WI38 (cell line): ENCODE measurements at regions not wholly inside any gene's neighbourhood (a gene's known extent, or its start where the extent isn't known, plus 50 kb on each side); places are given as distances from the start of the nearest gene placed in this dataset.

Experiments
- H3K4me3 ChIP-seq: 2 replicates; pipeline ENCODE4 v1.5.1; 2011; ENCODE audit warnings: low read depth, mild to moderate bottlenecking, control low read depth, low read length
- CTCF ChIP-seq: IDR thresholded peaks from 2 replicates; pipeline ENCODE4 v1.5.1; 2012; ENCODE audit warnings: low read depth, mild to moderate bottlenecking, control low read depth, low read length

GRCh38 chr1:83573776-83574175, 425.2 kb downstream of the TTLL7 start:
- no peak overlapping the region for H3K4me3 ChIP-seq
- no peak for TF ChIP-seq CTCF

GRCh38 chr1:83571536-83571935, 427.4 kb downstream of the TTLL7 start:
- TF ChIP-seq CTCF: no peak
- no peak overlapping the region for H3K4me3 ChIP-seq

- no peak for TF ChIP-seq CTCF
- no peak overlapping the region for H3K4me3 ChIP-seq
These were observed 437.6 kb downstream of the TTLL7 start for GRCh38 chr1:83561346-83561745.

GRCh38 chr1:83559129-83559840, 439.6 kb downstream of the TTLL7 start:
- no peak for TF ChIP-seq CTCF
- H3K4me3 ChIP-seq: no peak overlapping the region

GRCh38 chr1:83555871-83556270, 443.1 kb downstream of the TTLL7 start:
- H3K4me3 ChIP-seq: no peak overlapping the region
- TF ChIP-seq CTCF: no peak

- no peak overlapping the region for H3K4me3 ChIP-seq
- no peak for TF ChIP-seq CTCF
These were observed 444.8 kb downstream of the TTLL7 start for GRCh38 chr1:83554174-83554573.

GRCh38 chr1:83552820-83553219, 446.1 kb downstream of the TTLL7 start:
- TF ChIP-seq CTCF: no peak
- H3K4me3 ChIP-seq: no peak overlapping the region
